ENCODE measurements at regions not wholly inside any gene's neighbourhood (a gene's known extent, or its start where the extent isn't known, plus 50 kb on each side); places are given as distances from the start of the nearest gene placed in this dataset.
"Not testable (repeated sequence)": the region's sequence is repeated elsewhere in the genome, so short reads cannot be mapped to it uniquely, and the experiment has no call there.

DNA sequence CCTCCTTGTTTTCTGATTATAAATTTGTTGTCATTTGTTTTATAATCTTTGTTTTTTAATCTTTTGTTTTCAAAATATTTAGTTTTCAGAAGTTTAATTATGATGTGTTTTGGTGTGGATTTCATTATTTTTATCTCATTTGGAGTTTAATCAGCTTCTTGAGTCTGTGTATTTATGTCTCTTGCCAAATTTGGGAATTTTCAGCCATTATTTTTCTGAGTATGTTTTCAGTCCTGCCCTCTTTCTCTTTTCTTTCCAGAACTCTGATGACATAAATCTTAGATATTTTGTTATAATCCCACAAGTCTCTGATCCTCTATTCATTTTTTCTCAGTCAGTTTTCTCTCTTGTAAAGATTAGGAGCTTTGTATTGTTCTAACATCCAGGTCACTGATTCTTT lies 89.8 kb downstream of the RHOU start:
- DNase-seq, result no peak

- DNase-seq, result no peak
These were observed 90.7 kb downstream of the RHOU start for GRCh38 chr1:228825840-228826484.

DNA sequence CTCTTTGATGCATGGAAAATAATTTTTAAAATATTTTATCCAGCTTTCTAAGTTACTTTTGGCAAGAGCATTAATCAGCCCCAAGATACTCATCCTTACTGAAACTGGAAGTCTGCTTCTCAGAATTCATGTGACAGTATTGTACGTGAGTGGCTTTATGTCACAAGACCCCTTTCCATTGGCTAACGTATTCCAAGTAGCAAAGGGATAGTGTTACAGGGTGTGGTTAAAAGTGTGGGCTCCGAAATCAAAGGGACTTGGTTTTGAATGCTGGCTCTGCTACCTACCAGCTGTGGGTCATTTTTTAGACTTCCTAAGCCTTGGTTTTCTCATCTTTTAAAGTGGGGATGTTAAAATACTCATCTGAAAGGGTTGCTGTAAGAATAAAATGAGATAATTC lies 91.7 kb downstream of the RHOU start:
- no peak for DNase-seq

- DNase-seq, result no peak
These were observed 92.9 kb downstream of the RHOU start for GRCh38 chr1:228828151-228828550.

DNA sequence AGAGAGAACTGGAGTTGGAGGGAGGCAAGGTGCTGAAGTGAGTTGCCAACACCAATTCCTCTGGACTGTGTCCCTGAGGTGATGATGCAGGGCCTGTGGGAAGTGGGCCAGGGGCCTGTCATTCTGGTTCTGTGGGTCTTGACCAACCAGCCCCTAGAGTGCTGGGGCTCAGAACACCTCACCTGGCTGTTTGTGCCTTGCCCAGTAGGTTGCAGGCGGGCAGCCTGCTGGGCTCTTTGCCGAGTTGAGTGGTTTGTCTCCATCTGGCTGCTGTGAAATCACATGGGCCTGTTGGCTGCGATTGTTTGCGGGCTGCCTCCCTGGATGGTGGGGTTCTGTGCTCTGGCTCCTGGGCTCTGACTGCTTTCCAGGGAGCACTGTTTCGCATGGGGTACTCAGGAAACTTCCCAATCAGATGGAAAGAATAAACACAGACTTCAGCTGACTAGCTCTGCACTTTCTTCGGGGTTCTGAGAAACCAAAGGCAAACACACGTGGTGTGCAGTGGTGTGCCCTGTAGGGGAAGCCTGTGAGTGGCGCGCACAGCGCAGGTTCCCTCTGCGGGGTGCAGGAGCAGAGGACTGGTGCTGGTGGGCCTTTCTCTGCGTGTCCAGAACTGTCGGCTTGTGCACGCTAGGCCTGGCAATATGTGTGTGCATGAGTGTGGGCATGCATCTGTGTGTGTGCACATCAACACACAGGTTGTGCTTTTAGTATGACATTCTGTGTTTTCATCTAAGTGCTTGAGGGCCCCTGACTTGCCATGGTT lies 95.1 kb downstream of the RHOU start:
- no peak for DNase-seq

DNA sequence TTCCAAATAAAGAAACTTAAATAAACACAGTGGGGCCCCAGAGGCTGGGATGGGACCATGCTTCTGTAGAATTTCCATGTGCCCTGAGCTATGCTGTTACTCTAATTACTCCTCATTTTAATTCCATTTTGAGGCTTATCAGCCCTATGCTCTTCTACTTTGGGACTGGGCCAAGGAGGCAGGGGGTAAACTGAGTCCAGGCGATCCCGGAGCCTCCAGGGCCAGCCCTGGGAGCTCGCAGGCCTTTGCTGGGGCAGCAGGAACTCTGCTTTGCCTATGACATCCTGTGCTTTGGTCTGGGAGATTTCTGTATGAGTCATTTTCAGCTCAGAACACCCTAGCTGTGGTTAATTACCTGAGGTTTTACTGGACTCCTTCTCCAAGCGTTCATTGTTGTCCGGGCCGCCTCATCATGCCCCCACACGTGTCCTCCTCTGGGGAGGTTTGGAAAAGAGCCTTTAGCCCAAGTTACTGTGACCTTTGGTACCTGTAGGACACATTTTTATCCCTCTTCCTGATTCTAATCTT lies 95.7 kb downstream of the RHOU start:
- DNase-seq, result no peak

GRCh38 chr1:228833911-228834688 lies 98.8 kb downstream of the RHOU start:
- no peak for DNase-seq

DNA sequence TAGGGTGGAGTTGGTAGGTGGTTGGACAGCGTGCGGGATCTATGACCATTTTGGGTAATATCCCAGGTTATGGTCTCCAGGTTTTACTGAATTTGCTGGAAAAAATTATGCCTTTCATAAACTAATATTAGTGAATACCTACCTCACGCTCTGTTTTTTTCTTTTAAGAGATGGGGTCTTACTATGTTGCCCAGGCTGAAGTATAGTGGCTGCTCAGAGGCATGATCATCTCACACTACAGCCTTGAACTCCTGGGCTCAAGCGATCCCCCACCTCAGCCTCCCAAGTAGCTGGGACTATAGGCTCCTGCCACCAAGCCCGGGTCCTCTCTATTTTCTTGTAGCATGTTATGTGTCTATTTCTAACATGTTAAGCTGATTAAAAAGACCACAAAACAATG lies 100.2 kb downstream of the RHOU start:
- DNase-seq, result no peak

GRCh38 chr1:228835911-228836310 lies 100.6 kb downstream of the RHOU start:
- no peak for DNase-seq

- DNase-seq, result no peak
These were observed 101.1 kb downstream of the RHOU start for GRCh38 chr1:228836427-228836826.

DNA sequence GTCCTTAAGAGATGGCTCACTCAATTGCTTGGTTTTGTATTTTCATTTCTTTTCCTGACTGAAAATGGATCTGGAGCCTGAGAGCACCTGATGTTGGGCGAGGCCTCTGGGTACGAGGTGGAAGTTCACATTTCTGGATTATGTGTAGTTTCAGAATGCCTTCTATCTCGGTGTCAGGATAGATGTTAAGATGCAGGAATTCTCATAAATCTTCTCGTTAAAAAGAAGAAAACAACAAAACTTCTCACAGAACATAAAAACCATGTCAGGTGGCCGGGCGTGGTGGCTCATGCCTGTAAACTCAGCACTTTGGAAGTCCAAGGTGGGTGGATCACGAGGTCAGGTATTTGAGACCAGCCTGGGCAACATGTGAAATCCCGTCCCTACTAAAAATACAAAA lies 101.8 kb downstream of the RHOU start:
- DNase-seq, result no peak

- no peak for DNase-seq
These were observed 102.8 kb downstream of the RHOU start for GRCh38 chr1:228837817-228838716.

DNA sequence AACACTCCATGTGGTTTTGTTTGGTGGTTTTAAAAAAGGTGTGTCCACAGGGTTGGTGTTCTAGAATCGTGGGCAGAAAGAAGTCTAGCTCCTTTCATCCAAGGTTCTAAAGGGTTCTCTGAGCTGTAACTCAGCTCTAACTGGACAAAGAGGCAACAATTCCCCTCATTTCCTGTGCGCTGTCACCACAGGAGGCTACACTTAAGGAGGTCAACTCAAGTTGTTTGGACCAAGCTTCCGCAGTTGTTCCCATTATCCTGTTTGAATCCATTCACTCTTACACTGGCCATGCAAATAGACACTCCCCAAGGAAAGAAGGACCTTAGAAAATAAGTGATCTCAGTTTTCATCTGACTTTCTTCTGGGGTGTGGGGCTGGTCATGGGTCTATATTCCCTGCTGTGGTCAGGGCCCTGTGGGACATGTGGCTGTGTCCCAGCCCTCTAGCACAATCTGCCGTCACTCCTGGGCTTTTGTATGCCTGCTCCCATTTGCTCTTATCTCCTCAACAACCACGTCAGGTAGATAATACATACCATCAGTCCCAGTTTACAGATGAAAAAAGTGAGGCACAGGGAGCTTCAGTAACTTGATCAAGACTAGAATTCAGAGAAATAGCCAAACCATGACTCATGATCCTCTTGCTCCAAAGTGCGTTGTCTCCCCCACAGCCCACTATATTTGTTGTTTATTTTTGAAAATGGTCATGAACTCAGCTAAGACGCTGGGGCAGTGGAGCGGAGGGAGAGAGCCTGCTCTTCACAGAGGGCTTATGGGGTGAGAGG lies 103.6 kb downstream of the RHOU start:
- no peak for DNase-seq

DNA sequence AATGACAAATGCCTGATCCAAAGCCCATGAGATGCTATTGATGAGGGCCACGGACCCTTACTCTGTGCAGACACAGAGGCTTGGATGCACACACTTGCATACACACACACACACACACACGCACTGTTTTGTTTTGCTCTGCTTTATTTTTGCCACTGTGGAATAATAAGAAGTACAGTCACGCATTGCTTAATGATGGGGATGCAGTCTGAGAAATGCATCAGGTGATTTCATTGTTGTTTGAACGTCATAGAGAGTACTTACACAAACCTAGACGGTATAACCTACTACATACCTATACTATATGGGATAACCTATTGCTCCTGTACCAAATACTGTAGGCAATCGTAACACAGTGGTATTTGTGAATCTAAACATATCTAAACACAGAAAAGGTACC lies 104.4 kb downstream of the RHOU start:
- no peak for DNase-seq

DNA sequence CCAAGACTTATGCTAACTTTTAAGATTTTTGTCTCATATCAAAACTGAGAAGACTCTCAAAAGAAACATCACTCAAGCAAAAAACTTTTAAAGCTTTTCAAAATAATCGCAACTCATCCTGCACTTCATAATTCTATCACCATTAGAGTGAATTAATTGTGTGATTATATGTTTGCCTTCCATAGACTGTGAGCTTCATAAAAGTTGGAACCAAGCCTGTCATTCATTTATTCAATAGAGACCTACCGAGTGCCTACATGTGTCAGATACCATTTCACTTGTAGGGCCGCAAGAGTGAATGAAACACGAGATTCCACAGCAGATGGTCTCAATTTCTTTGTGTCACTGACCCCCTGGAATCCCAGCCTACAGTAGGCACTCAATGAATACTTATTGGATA lies 106.4 kb downstream of the RHOU start:
- no peak for DNase-seq

DNA sequence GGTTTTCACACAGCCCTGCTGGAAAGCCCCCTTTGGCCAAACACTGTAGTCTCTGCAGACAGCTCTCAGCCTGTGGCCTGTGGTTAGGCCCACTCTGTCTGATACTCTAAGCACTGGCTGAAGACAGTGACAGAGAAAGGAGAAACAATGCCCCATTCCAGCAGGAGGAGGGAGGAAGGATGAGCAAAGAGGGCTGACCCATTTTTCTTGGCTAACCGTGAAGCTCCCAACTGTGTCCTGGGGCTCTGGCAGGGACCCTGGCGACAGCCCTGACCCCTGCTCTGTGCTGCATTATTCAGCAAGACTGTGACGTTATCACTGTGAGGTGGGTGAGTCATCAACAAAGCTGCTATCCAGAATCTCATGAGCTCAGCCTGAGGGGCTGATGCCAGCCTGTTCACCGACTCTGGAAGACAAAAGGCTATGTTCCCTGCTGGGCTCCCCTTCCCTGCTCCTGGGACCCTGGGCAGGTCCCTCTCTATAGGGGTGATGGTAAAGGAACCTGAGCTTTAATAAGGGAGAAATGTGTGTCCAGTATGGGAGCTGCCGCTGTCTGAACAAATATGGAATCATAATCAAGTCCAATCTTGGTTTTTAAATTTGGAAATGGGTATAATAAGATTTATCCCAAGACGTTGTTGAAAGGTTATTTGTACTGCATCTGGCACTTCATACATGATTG lies 107.0 kb downstream of the RHOU start:
- no peak for DNase-seq

DNA sequence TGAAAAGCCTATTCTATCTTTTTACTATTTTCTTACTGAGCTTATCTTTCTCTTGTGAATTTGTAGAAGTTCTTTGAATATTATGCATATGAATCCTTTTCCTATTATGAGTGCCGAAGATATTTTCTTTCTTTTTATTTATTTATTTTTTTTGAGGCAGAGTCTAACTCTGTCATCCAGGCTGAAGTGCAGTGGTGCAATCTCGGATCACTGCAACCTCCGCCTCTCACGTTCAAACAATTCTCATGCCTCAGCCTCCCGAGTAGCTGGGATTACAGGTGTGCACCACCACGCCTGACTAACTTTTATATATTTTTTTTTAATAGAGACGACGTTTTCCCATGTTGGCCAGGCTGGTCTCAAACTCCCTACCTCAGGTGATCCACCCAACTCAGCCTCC lies 109.8 kb downstream of the RHOU start:
- DNase-seq, result no peak

GRCh38 chr1:228846952-228847351 lies 111.7 kb downstream of the RHOU start:
- DNase-seq, result no peak

- not testable (repeated sequence) for DNase-seq
These were observed 112.2 kb downstream of the RHOU start for GRCh38 chr1:228847451-228847850.

DNA sequence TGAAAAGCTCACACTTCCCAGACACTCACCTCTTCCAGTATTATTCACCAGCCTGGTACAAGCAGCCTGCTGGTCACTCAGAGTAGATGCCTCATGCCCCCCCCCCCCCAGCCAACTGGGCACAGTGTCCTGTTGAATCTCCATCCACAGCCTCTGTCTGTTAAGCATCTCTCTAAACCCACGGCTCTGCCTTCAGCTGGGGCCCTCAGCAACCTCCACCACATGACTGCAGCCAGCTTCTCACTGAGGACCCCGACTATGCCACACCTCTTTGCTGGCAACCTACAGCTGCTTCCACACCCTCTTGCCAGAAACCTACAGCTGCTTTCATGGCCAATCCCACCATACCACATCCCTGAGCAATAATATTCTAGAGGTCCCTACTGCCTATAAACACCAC lies 113.1 kb downstream of the RHOU start:
- DNase-seq, result no peak

GRCh38 chr1:228849011-228849541 lies 113.8 kb downstream of the RHOU start:
- no peak for DNase-seq
